ENCODE measurements at regions not wholly inside any gene's neighbourhood (a gene's known extent, or its start where the extent isn't known, plus 50 kb on each side); places are given as distances from the start of the nearest gene placed in this dataset.
"Not testable (repeated sequence)": the region's sequence is repeated elsewhere in the genome, so short reads cannot be mapped to it uniquely, and the experiment has no call there.

GRCh38 chr1:117301901-117302300 is 65.3 kb upstream of the MAN1A2 start:
- no peak for TF ChIP-seq GABPA (IDR thresholded peaks at IDR 0.05; ENCODE audit: low read depth)
- no peak for TF ChIP-seq CTCF (IDR thresholded peaks at IDR 0.05; ENCODE audit: insufficient read depth, low read length)
- no peak for TF ChIP-seq POLR2AphosphoS5 (IDR thresholded peaks at IDR 0.05; ENCODE audit: low read depth)
- no peak for TF ChIP-seq SPI1 (IDR thresholded peaks at IDR 0.05; ENCODE audit: borderline replicate concordance, low read depth)
- no peak for TF ChIP-seq REST (IDR thresholded peaks at IDR 0.05; ENCODE audit: insufficient replicate concordance, low read depth)
- Histone ChIP-seq H3K27me3 (ENCODE audit: insufficient read depth, poor library complexity, severe bottlenecking) (no peaks in the 10 kb centered on the region), H3K27ac (replicated peaks) (no peak overlapping the region), H3K4me3 (replicated peaks; ENCODE audit: insufficient read depth, low read length) (no peak overlapping the region)
- no peak for DNase-seq (ENCODE audit: low read depth in 1 of 2, low spot score in 1 of 2)

GRCh38 chr1:117300183-117300582 is 67.1 kb upstream of the MAN1A2 start:
- not testable (repeated sequence) for H3K27ac ChIP-seq (replicated peaks); H3K27me3 ChIP-seq (ENCODE audit: insufficient read depth, poor library complexity, severe bottlenecking); DNase-seq (ENCODE audit: low read depth in 1 of 2, low spot score in 1 of 2); H3K4me3 ChIP-seq (replicated peaks; ENCODE audit: insufficient read depth, low read length)

GRCh38 chr1:117295001-117295400 is 72.2 kb upstream of the MAN1A2 start:
- Histone ChIP-seq H3K27me3 (ENCODE audit: insufficient read depth, poor library complexity, severe bottlenecking) (no peaks in the 10 kb centered on the region), H3K4me3 (replicated peaks; ENCODE audit: insufficient read depth, low read length) (no peak overlapping the region), H3K27ac (replicated peaks) (no peak overlapping the region)
- no peak for DNase-seq (ENCODE audit: low read depth in 1 of 2, low spot score in 1 of 2)
- TF ChIP-seq SPI1 (IDR thresholded peaks at IDR 0.05; ENCODE audit: borderline replicate concordance, low read depth): no peak
- no peak for TF ChIP-seq CTCF (IDR thresholded peaks at IDR 0.05; ENCODE audit: insufficient read depth, low read length)
- no peak for TF ChIP-seq REST (IDR thresholded peaks at IDR 0.05; ENCODE audit: insufficient replicate concordance, low read depth)

GRCh38 chr1:117290890-117291289 is 76.4 kb upstream of the MAN1A2 start:
- H3K4me3 ChIP-seq (replicated peaks; ENCODE audit: insufficient read depth, low read length): no peak overlapping the region
- no peak for TF ChIP-seq POLR2AphosphoS5 (IDR thresholded peaks at IDR 0.05; ENCODE audit: low read depth)
- TF ChIP-seq REST (IDR thresholded peaks at IDR 0.05; ENCODE audit: insufficient replicate concordance, low read depth): no peak
- no peak for TF ChIP-seq SPI1 (IDR thresholded peaks at IDR 0.05; ENCODE audit: borderline replicate concordance, low read depth)
- TF ChIP-seq GABPA (IDR thresholded peaks at IDR 0.05; ENCODE audit: low read depth): no peak
- no peak for TF ChIP-seq CTCF (IDR thresholded peaks at IDR 0.05; ENCODE audit: insufficient read depth, low read length)
- no peak overlapping the region for H3K27ac ChIP-seq (replicated peaks)
- peaks cover 2% of the 10 kb centered on the region for H3K27me3 ChIP-seq (ENCODE audit: insufficient read depth, poor library complexity, severe bottlenecking)
- peak in 1 of 2 experiments; percentile 16 for DNase-seq (ENCODE audit: low read depth in 1 of 2, low spot score in 1 of 2)

All from HL-60 (cell line).